CD14-positive monocyte (primary cell): ENCODE measurements at regions not wholly inside any gene's neighbourhood (a gene's known extent, or its start where the extent isn't known, plus 50 kb on each side); places are given as distances from the start of the nearest gene placed in this dataset.

Experiments used
- DNase-seq, 3 donors: peaks; one replicate each; pipeline ENCODE4 v3.0.0-alpha.2; 2011 to 2022
- H2AFZ ChIP-seq: 2 replicates; pipeline ENCODE4 v1.6.0; 2012; ENCODE audit warnings: mild to moderate bottlenecking, low read depth, low read length, inconsistent platforms; ENCODE audit not compliant: insufficient read depth, poor library complexity, severe bottlenecking
- H3K27ac ChIP-seq, 2 donors: 1 replicate in 1 of 2; 2 replicates in 1 of 2; pipeline ENCODE4 v1.5.1; 2012 to 2013; ENCODE audit warnings: low read length in 2 of 2, control low read depth in 1 of 2, inconsistent platforms in 1 of 2, low read depth in 1 of 2, mild to moderate bottlenecking in 1 of 2
- H3K27me3 ChIP-seq, 2 donors: one replicate each; pipeline versions ENCODE4 v1.6.0 to v1.6.1; 2011 to 2013; ENCODE audit warnings: low read length in 2 of 2; ENCODE audit not compliant: control insufficient read depth in 2 of 2, insufficient read depth in 2 of 2
- H3K36me3 ChIP-seq, 2 donors: replicated peaks in 1 of 2; 1 replicate in 1 of 2; 2 replicates in 1 of 2; pipeline versions ENCODE4 v1.5.1 to v1.6.1; 2012 to 2013; ENCODE audit warnings: low read length in 2 of 2, control low read depth in 1 of 2, inconsistent platforms in 1 of 2, mild to moderate bottlenecking in 1 of 2; ENCODE audit not compliant: insufficient read depth in 2 of 2, control insufficient read depth in 1 of 2
- H3K4me1 ChIP-seq, 2 donors: 1 replicate in 1 of 2; 2 replicates in 1 of 2; pipeline versions ENCODE4 v1.5.1 to v1.6.1; 2012 to 2013; ENCODE audit warnings: low read length in 2 of 2, control low read depth in 1 of 2, inconsistent platforms in 1 of 2, mild to moderate bottlenecking in 1 of 2, moderate library complexity in 1 of 2; ENCODE audit not compliant: insufficient read depth in 2 of 2, control insufficient read depth in 1 of 2
- H3K4me2 ChIP-seq: replicated peaks from 2 replicates; pipeline ENCODE3; 2012; ENCODE audit warnings: low read length, moderate library complexity, mild to moderate bottlenecking; ENCODE audit not compliant: poor library complexity, severe bottlenecking; ENCODE audit errors: extremely low read depth
- H3K4me3 ChIP-seq, 3 experiments: fragments of 200-600 bp in 1 of 3; sonication (generic) in 1 of 3; replicated peaks in 1 of 3; 1 replicate in 2 of 3; 2 replicates in 1 of 3; pipeline ENCODE4 v1.5.1; 2011 to 2013; ENCODE audit warnings: low read length in 3 of 3, mild to moderate bottlenecking in 3 of 3, control low read depth in 2 of 3, low read depth in 2 of 3, inconsistent platforms in 1 of 3, moderate library complexity in 1 of 3
- H3K79me2 ChIP-seq: 2 replicates; pipeline ENCODE4 v1.6.0; 2012; ENCODE audit warnings: mild to moderate bottlenecking, control low read depth, inconsistent platforms, low read length, moderate library complexity; ENCODE audit not compliant: insufficient read depth
- H3K9ac ChIP-seq: 2 replicates; pipeline ENCODE4 v1.6.0; 2017; ENCODE audit warnings: low read length, mild to moderate bottlenecking; ENCODE audit not compliant: insufficient read depth, poor library complexity, severe bottlenecking
- H3K9me3 ChIP-seq, 2 donors: replicated peaks in 1 of 2; 1 replicate in 1 of 2; 2 replicates in 1 of 2; pipeline versions ENCODE4 v1.5.1 to v1.6.1; 2012 to 2013; ENCODE audit warnings: low read length in 2 of 2, control low read depth in 1 of 2; ENCODE audit not compliant: control insufficient read depth in 1 of 2, insufficient read depth in 1 of 2
- H4K20me1 ChIP-seq: 2 replicates; pipeline ENCODE4 v1.6.0; 2012; ENCODE audit warnings: mild to moderate bottlenecking, low read length, control low read depth, moderate library complexity; ENCODE audit not compliant: insufficient read depth
- H3K27ac Mint-ChIP-seq, 7 donors: one replicate each; pipeline ENCODE4 v1.8.0; 2020; ENCODE audit warnings: mild to moderate bottlenecking in 7 of 7, mixed read lengths in 7 of 7, moderate library complexity in 6 of 7, inconsistent platforms in 2 of 7
- H3K27me3 Mint-ChIP-seq, 3 donors: one replicate each; pipeline ENCODE4 v1.8.0; 2021 to 2022; ENCODE audit warnings: low read depth in 3 of 3, mild to moderate bottlenecking in 3 of 3, mixed read lengths in 3 of 3, moderate library complexity in 3 of 3, inconsistent platforms in 1 of 3
- H3K36me3 Mint-ChIP-seq, 2 donors: one replicate each; pipeline ENCODE4 v1.8.0; 2020; ENCODE audit warnings: mixed read lengths in 2 of 2, inconsistent platforms in 1 of 2, mild to moderate bottlenecking in 1 of 2
- H3K4me1 Mint-ChIP-seq: one replicate; pipeline ENCODE4 v1.8.0; 2020; ENCODE audit warnings: mild to moderate bottlenecking, mixed read lengths
- H3K4me3 Mint-ChIP-seq, 2 donors: one replicate each; pipeline ENCODE4 v1.8.0; 2020; ENCODE audit warnings: mild to moderate bottlenecking in 2 of 2, mixed read lengths in 2 of 2, moderate library complexity in 1 of 2
- H3K9me3 Mint-ChIP-seq, 7 donors: one replicate each; pipeline ENCODE4 v1.8.0; 2020 to 2022; ENCODE audit warnings: mixed read lengths in 7 of 7, mild to moderate bottlenecking in 6 of 7, moderate library complexity in 6 of 7, inconsistent platforms in 2 of 7
- CTCF ChIP-seq: fragments of 200-600 bp; IDR thresholded peaks from one replicate; pipeline ENCODE4 v1.8.0; 2022; ENCODE audit warnings: antibody characterized with exemption, mild to moderate bottlenecking
- WGBS: methylation state at CpG from one replicate; pipeline ENCODE4 v1.1.5; 2013; ENCODE audit warnings: missing lambda C conversion rate; ENCODE audit not compliant: insufficient coverage; 5-methylcytosine and 5-hydroxymethylcytosine counted together
- intact Hi-C, 2 donors: fragments of 100-400 bp; cut with micrococcal nuclease; formaldehyde crosslinking; loops; one replicate each; pipeline versions ENCODE4 v1.15.0 to v1.15.1; 2023

DNA sequence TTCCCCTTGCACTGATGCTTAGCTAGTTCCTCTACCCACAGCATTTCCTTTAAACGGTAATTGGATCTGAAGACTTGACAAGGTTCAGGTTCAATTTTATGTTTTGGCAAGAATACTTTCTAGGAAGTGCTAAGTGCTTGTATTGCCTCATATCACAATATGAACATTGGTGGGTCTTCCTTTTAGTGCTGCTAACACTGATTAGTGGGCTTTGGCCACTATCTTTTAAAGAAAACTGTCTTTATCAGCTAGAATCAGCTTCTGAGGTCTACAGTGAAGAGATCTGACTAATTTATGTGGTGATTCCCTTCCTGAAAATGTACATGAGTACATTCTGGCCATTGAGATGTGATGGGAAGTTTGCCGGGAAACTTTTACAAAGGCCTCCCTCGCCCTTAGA, 316.7 kb upstream of the KLF3 start:
- Histone ChIP-seq H3K9ac (no peak overlapping the region), H3K79me2 (no peaks in the 10 kb centered on the region), H3K36me3 (no peaks in the 10 kb centered on the region), H3K4me3 (no peak overlapping the region), H3K27ac (no peak overlapping the region), H3K4me2 (no peak overlapping the region), H4K20me1 (no peaks in the 10 kb centered on the region), H3K27me3 (no peaks in the 10 kb centered on the region), H3K9me3 (peaks cover 9 to 20% of the 10 kb centered on the region in 2 donors), H3K4me1 (no peaks in the 10 kb centered on the region), H2AFZ (no peak overlapping the region)
- no peak for TF ChIP-seq CTCF
- Mint-ChIP-seq H3K4me1 (no peaks in the 10 kb centered on the region), H3K27me3 (peaks cover 0 to 2% (median 0%) of the 10 kb centered on the region in 3 donors), H3K9me3 (peaks cover 18 to 42% (median 28%) of the 10 kb centered on the region in 7 donors), H3K27ac (no peak overlapping the region), H3K36me3 (peaks cover 0 to 3% of the 10 kb centered on the region in 2 donors), H3K4me3 (no peak overlapping the region)
- no peak for DNase-seq
- 86% methylated on average over 1 of the region's 3 CpGs for WGBS
- intact Hi-C loops: no loop called here

DNA sequence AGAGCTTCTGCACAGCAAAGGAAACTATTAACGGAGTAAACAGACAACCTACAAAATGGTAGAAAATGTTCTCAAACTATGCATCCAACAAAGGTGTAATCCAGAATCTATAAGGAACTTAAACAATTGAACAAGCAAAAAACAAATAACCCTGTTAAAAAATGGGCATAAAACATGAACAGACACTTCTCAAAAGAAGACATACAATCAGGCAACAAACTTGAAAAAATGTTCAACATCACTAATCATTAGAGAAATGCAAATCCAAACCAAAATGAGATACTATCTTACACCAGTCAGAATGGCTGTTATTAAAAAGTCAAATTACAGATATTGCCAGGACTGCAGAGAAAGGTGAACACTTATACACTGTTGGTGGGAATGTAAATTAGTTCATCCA, 309.6 kb upstream of the KLF3 start:
- H3K79me2 ChIP-seq: no peaks in the 10 kb centered on the region
- Mint-ChIP-seq H3K9me3 (peaks cover 6 to 30% (median 24%) of the 10 kb centered on the region in 7 donors), H3K27me3 (peaks cover 0 to 4% (median 0%) of the 10 kb centered on the region in 3 donors), H3K36me3 (no peaks in the 10 kb centered on the region), H3K27ac (no peak overlapping the region), H3K4me3 (no peak overlapping the region), H3K4me1 (no peaks in the 10 kb centered on the region)
- H3K9ac ChIP-seq: no peak overlapping the region
- H3K4me3 ChIP-seq: no peak overlapping the region
- WGBS: 100% methylated on average over 1 of the region's 1 CpG
- no peaks in the 10 kb centered on the region for H3K4me1 ChIP-seq
- H3K9me3 ChIP-seq: peaks cover 0 to 5% of the 10 kb centered on the region in 2 donors
- no peak overlapping the region for H3K4me2 ChIP-seq
- no peak overlapping the region for H2AFZ ChIP-seq
- no peak for TF ChIP-seq CTCF
- intact Hi-C loops: no loop called here
- no peaks in the 10 kb centered on the region for H3K27me3 ChIP-seq
- H3K27ac ChIP-seq: no peak overlapping the region
- no peaks in the 10 kb centered on the region for H4K20me1 ChIP-seq
- H3K36me3 ChIP-seq: no peaks in the 10 kb centered on the region
- no peak for DNase-seq
